Small intestine (tissue), 7 donors: ENCODE measurements at regions not wholly inside any gene's neighbourhood (a gene's known extent, or its start where the extent isn't known, plus 50 kb on each side); places are given as distances from the start of the nearest gene placed in this dataset.
A peak's percentile ranks its signal among the peaks of the same experiment; 100 is the strongest.

Experiments
- DNase-seq, 2 donors: peaks; one replicate each; pipeline versions ENCODE4 v3.0.0 to v3.0.0-alpha.2; 2013
- FAIRE-seq: peaks from 2 replicates; lab custom pipeline; 2012; peaks lifted over from hg19 to GRCh38; lab: Jason Lieb, UNC
- H3K27ac ChIP-seq, 3 donors: one replicate each; pipeline ENCODE4 v1.5.1; 2013; ENCODE audit warnings: low read length in 2 of 3, mild to moderate bottlenecking in 2 of 3, control low read depth in 1 of 3, inconsistent platforms in 1 of 3, low read depth in 1 of 3, moderate library complexity in 1 of 3
- H3K27me3 ChIP-seq, 3 donors: one replicate each; pipeline ENCODE4 v1.6.1; 2013; ENCODE audit warnings: low read length in 3 of 3, inconsistent platforms in 1 of 3; ENCODE audit not compliant: control insufficient read depth in 3 of 3, insufficient read depth in 3 of 3
- H3K36me3 ChIP-seq, 3 donors: one replicate each; pipeline ENCODE4 v1.6.1; 2013; ENCODE audit warnings: low read length in 3 of 3, inconsistent platforms in 1 of 3, low read depth in 1 of 3, mild to moderate bottlenecking in 1 of 3, moderate library complexity in 1 of 3; ENCODE audit not compliant: control insufficient read depth in 3 of 3, insufficient read depth in 2 of 3
- H3K4me1 ChIP-seq, 3 donors: one replicate each; pipeline ENCODE4 v1.6.1; 2013; ENCODE audit warnings: low read length in 2 of 3, inconsistent platforms in 1 of 3, low read depth in 1 of 3, mild to moderate bottlenecking in 1 of 3, moderate library complexity in 1 of 3; ENCODE audit not compliant: control insufficient read depth in 3 of 3, insufficient read depth in 2 of 3
- H3K4me3 ChIP-seq, 3 donors: one replicate each; pipeline ENCODE4 v1.5.1; 2013; ENCODE audit warnings: low read length in 3 of 3, control low read depth in 1 of 3, inconsistent platforms in 1 of 3, low read depth in 1 of 3, mild to moderate bottlenecking in 1 of 3, moderate library complexity in 1 of 3
- H3K9me3 ChIP-seq, 2 donors: one replicate each; pipeline ENCODE4 v1.6.1; 2013; ENCODE audit warnings: low read depth in 1 of 2, low read length in 1 of 2; ENCODE audit not compliant: control insufficient read depth in 2 of 2, insufficient read depth in 1 of 2
- WGBS, 3 donors: extraction: QIAGEN DNeasy Blood & Tissue Kit; methylation state at CpG; one replicate each; pipeline ENCODE4 v1.1.7; 2013; 5-methylcytosine and 5-hydroxymethylcytosine counted together
- donor health status: healthy with polysubstance abuse.
- donor health status: control.
- donor health status: control.
- donor health status: Bipolar disorder and iron deficiency.
- donor health status: healthy.

DNA sequence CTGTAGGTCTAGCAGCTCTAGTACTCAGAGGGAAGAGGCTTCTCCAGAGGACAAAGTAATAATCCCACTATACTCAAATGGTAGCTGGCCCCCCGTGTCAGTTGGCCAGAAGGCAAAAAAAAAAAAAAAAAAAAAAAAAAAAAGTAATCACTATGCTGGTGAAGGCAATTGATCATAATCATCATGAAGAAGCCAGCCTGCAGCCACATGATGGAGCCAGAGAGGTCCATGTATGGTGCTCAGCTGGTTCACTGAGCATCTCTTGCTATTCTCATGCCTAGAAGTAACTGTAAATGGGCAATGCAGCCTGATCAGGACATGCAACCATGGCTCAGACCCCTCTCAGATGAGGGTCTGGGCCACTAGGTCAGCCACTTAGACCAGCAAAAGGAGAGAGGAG is 378.8 kb downstream of the MED13L start:
- Histone ChIP-seq H3K4me1 (no peaks in the 10 kb centered on the region), H3K27ac (no peak overlapping the region), H3K27me3 (peaks cover 0 to 5% (median 0%) of the 10 kb centered on the region in 3 donors), H3K9me3 (no peaks in the 10 kb centered on the region), H3K4me3 (no peak overlapping the region), H3K36me3 (no peaks in the 10 kb centered on the region)
- FAIRE-seq (no peak), DNase-seq (no peak)
- WGBS, 3 donors = 36 to 46% (median 40%) methylated on average over 1 of the region's 1 CpG

DNA sequence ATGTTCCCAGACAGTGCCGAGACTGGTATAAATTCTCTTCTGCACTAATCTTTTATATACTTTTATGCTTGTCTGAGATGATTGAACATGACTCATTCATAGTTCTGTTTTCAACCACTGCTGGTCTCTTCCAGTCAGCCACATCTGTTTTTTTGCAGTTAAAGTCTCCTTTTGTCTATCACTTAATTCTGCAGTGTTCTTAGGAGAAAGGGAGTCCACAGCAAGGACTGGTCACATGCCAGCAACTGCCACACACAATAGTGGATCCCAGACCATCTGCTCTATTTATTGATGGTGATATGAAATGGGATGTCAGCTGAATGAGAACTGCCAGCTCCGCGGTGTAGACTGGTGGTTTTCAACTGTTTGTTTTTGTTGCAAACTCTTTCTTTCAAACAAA is 379.8 kb downstream of the MED13L start:
- Histone ChIP-seq H3K4me1 (no peaks in the 10 kb centered on the region), H3K27me3 (peaks cover 0 to 5% (median 0%) of the 10 kb centered on the region in 3 donors), H3K4me3 (no peak overlapping the region), H3K27ac (no peak overlapping the region), H3K36me3 (no peaks in the 10 kb centered on the region), H3K9me3 (no peaks in the 10 kb centered on the region)
- DNase-seq (no peak), FAIRE-seq (no peak)
- WGBS, 3 donors = 57 to 67% (median 65%) methylated on average over 3 of the region's 3 CpGs

DNA sequence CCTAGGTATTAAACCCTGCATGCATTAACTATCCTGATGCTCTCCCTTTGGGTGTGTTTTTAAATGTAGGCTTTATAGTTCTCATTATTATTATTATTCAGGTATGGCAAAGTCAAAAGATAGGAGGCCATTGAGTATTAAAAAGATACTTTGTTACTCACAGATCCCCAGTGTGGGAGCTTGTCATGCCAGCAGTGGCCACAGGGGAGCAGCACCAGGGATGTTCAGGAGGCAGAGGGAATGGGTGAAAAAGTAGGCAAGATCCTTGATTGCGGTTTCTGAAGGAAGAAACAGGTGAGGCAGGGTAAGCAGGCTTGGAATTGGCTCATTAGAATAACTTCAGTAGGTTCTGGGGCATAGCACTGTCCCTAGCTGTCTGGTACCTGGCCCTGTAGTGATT is 382.2 kb downstream of the MED13L start:
- WGBS, 3 donors = 90 to 96% (median 95%) methylated on average over 1 of the region's 1 CpG
- FAIRE-seq (no peak), DNase-seq (no peak)
- peaks cover 0 to 3% (median 0%) of the 10 kb centered on the region in 3 donors for H3K27me3 ChIP-seq
- H3K36me3 ChIP-seq = no peaks in the 10 kb centered on the region
- H3K4me1 ChIP-seq = no peaks in the 10 kb centered on the region
- H3K27ac ChIP-seq = no peak overlapping the region
- H3K9me3 ChIP-seq = no peaks in the 10 kb centered on the region
- H3K4me3 ChIP-seq = no peak overlapping the region

DNA sequence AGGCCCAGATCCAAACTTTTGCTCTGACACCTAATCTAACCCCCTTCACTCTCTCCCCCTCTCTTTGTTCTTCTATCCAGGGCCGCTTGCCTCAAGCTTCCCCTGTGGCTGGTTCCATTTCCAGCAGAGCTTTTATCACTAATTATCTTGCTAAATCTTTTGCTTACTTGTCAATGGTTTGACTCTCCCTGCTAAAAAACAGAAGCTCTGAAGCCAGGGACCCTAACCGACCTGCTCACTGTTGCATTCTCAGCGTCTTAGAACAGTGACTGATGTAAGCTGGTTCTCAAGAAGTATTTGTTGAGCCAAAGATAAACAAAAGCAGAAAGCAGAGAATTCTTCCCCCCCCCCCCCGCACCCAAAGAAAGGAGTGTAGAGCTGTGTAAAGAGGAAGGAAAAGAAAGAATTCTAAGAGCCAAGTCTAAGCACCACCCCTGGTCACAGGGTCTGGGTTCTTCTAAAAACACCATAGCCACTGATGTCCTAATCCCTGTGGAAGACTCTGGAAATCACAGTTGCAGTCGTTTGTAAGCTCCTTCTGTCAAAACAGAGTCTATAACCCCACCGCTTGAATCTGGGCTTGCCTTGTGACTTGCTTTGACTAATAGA is 385.8 kb downstream of the MED13L start:
- H3K4me3 ChIP-seq = no peak overlapping the region
- 39 to 73% (median 63%) methylated on average over 6 of the region's 6 CpGs for WGBS, 3 donors
- no peak for FAIRE-seq

DNA sequence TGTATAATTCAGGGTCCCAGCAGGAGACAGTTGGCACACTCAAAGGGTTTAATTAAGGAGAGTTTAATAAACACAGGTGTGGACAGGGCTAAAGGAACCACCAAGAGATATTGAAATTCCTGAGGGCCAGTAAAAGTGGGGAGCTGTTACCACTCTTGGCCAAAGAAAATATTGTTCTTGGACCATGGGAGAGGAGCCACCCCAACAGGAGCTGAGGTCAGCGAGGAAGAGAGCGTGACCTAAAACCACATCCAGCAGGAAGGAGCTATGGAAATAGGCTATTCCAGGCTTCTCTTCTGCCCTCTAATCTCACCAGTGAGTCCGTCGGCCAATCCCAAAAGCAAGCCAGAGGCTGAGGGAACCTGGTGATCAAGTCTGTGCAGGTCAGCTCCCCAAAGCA is 390.8 kb downstream of the MED13L start:
- H3K27ac ChIP-seq = no peak overlapping the region
- FAIRE-seq = no peak
- DNase-seq = no peak
- H3K4me3 ChIP-seq = no peak overlapping the region
- no peaks in the 10 kb centered on the region for H3K9me3 ChIP-seq
- H3K27me3 ChIP-seq = peaks cover 0 to 7% (median 0%) of the 10 kb centered on the region in 3 donors
- WGBS, 3 donors = 87 to 90% (median 88%) methylated on average over 4 of the region's 4 CpGs
- peaks cover 0 to 2% (median 0%) of the 10 kb centered on the region in 3 donors for H3K4me1 ChIP-seq
- H3K36me3 ChIP-seq = no peaks in the 10 kb centered on the region

More for the DNA sequence above, 385.8 kb downstream of the MED13L start:
- no peaks in the 10 kb centered on the region for H3K36me3 ChIP-seq
- H3K27ac ChIP-seq = no peak overlapping the region
- H3K9me3 ChIP-seq = no peaks in the 10 kb centered on the region
- no peaks in the 10 kb centered on the region for H3K4me1 ChIP-seq
- peaks cover 0 to 3% (median 0%) of the 10 kb centered on the region in 3 donors for H3K27me3 ChIP-seq
- DNase-seq = no peak

DNA sequence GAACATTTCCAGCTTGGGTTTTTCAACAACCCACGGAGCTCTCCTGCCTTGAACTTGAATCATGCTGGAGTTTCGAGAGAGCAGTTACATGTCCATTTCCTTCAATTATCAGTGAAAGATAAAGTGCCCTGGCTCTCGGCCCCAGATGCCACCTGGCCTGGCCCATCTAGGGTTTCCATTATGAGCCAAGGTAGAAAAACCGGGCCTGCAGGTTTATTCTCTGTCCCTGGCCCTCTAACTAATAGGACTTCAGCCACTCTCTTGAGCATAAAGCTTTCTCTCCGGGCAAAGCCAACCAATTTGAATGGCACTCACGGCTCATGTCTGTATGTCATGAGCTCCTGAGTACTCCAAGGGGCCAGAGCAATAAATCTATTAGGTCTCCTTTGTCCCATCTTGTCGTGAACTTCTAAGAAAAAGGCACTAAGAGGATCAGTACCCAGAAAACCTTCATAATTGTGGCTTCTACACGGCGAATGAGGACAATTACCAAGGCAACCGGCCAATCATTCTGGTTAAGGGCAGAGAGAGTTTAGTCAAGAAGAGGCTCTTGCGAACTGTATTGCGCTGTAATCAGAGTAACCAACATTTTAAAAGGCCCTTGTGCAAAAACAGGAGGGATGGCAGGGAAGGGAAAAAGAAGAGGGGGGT is 392.3 kb downstream of the MED13L start:
- DNase-seq (peak in 1 of 2 donors; percentile 27), FAIRE-seq (no peak)
- H3K9me3 ChIP-seq = peaks cover 0 to 6% of the 10 kb centered on the region in 2 donors
- H3K27me3 ChIP-seq = peaks cover 0 to 8% (median 0%) of the 10 kb centered on the region in 3 donors
- no peak overlapping the region for H3K4me3 ChIP-seq
- no peak overlapping the region for H3K27ac ChIP-seq
- peaks cover 0 to 2% (median 0%) of the 10 kb centered on the region in 3 donors for H3K4me1 ChIP-seq
- WGBS, 3 donors = 38 to 69% (median 47%) methylated on average over 12 of the region's 12 CpGs
- H3K36me3 ChIP-seq = no peaks in the 10 kb centered on the region

DNA sequence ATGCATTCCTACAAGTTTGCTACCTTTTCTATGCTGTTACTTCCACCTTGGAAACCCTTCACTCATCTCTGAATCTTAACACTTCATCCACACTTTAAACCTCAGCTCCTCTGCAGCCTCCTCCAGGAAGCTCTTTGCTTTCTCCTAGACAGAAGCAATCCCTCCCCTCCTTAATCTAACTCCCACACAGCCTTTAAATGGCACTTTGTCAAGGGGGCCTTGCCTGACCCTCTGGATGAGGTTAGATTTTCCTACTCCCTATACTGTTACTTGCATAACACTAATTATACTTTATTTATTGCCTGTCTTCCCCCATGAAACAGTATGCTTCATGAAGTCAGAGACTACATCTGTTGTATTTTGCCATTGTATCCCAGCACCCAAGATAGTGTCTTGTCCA is 394.6 kb downstream of the MED13L start:
- Histone ChIP-seq H3K9me3 (peaks cover 0 to 6% of the 10 kb centered on the region in 2 donors), H3K4me1 (peaks cover 0 to 2% (median 0%) of the 10 kb centered on the region in 3 donors), H3K4me3 (no peak overlapping the region), H3K27ac (no peak overlapping the region), H3K27me3 (peaks cover 0 to 10% (median 0%) of the 10 kb centered on the region in 3 donors), H3K36me3 (no peaks in the 10 kb centered on the region)
- FAIRE-seq (no peak), DNase-seq (no peak)

DNA sequence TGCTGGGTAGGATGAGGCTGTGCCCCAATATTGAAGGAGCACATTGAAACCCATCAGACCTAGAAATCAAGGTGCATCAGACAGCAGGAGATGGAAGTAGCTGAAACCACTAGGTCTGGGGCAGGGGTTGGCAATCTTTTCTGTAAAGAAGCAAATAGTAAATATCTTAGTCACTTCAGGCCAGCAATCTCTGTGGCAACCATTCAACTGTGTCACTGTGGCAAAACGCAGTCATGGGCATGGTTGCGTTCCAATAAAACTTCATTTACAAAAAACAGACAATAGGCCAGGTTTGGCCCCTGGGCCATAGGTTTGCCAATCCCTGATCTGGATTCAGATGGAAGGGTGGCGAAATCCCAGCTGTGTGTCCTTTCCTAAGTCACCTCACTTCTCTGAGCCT is 397.3 kb downstream of the MED13L start:
- DNase-seq (no peak), FAIRE-seq (no peak)
- Histone ChIP-seq H3K27me3 (peaks cover 0 to 10% (median 0%) of the 10 kb centered on the region in 3 donors), H3K4me1 (peaks cover 0 to 2% (median 0%) of the 10 kb centered on the region in 3 donors), H3K9me3 (peaks cover 0 to 6% of the 10 kb centered on the region in 2 donors), H3K36me3 (no peaks in the 10 kb centered on the region), H3K4me3 (no peak overlapping the region), H3K27ac (no peak overlapping the region)
- WGBS, 3 donors = 91 to 97% (median 93%) methylated on average over 3 of the region's 3 CpGs
